Activated CD8-positive, alpha-beta memory T cell treated with anti-CD3 and anti-CD28 coated beads, Interleukin-2, amount 50 U/mL, for 24 hours (primary cell): ENCODE measurements at regions not wholly inside any gene's neighbourhood (a gene's known extent, or its start where the extent isn't known, plus 50 kb on each side); places are given as distances from the start of the nearest gene placed in this dataset.
"Not testable (repeated sequence)": the region's sequence is repeated elsewhere in the genome, so short reads cannot be mapped to it uniquely, and the experiment has no call there.

Experiments used
- DNase-seq: peaks from one replicate; pipeline ENCODE4 v3.0.0-alpha.2; 2020; ENCODE audit errors: extremely low read depth

DNA sequence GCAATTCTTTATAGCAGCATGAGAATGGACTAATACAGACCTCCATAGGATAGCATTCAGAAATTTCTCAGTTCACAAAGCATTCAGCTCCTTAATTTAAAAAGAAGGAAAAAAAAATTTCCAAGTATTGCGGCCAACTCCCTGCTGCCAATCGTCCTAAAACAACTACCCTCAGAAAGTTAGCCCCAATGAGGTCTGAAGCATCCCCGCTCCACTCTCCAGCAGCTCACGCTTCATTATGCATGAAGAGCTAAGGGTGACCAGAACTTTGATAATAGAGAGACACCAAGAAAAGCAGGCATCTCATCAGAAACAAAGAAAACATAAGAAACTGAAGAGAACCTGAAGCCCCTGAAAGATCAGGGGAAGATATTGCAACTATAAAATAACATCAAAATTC, 172.8 kb upstream of the NUDT4 start:
- DNase-seq, result no peak

DNA sequence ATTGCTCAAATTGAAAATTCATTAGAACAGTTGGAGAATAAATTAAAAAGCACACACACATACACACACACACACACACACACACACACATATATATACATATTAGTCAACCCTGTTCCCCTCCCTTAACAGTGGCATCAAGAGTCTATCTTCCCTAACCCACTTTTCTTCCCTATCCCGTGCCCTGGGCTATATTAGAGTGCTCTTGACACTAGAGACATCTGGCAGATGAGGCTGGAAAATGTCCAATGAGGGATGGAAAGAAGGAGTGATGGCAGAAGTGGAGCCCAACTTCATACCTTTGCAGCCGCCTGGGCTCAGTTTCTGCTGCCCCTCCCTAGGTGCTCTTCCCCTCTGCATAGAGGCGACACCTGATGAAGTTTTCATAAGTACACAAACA, 172.4 kb upstream of the NUDT4 start:
- DNase-seq, result no peak

DNA sequence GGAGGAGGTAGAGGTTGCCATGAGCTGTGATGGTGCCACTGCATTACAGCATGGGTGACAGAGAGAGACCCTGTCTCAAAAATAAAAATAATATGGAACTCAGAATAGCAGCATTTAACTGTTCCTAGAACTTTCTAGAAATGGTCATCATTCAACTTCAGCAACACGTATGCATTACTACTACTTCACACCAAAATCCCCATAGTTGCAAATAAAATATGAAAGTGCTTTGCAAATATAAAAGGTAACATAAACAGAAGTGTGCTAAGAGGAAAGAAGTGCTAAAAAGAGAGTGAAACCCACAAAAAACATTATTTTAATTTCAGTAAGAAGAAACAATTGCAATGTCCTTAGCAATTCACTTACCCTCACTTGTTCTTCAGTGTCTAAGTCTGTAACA, 169.7 kb upstream of the NUDT4 start:
- no peak for DNase-seq

DNA sequence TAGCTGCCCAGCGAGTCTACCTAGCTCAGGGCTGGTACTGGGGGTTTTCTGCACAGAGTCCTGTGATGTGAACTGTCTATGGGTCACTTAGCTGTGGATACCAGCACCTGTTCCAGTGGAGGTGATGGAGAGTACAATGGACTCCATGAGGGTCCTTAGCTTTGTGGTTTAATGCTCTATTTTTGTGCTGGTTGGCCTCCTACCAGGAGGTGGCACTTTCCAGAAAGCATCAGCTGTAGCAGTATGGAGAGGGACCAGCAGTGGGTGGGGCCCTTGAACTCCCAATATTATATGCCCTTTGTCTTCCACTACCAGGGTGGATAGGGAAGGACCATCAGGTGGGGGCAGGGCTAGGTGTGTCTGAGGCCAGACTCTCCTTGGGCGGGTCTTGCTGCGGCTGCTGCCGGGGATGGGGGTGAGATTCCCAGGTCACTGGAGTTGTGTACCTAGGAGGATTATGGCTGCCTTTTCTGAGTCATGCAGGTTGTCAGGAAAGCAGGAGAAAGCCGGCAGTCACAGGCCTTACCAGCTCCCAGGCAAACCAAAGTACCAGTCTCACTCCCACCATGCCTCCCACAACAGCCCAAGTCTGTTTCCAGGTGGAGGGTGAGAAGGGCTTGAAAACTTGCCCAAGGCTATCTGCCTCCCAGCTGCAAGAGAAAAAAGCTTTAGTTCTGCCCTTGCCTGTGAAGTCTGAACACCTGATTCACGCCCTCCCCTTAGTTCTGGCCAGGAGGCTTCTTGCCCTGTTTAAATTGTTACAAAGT, 163.0 kb upstream of the NUDT4 start:
- no peak for DNase-seq

DNA sequence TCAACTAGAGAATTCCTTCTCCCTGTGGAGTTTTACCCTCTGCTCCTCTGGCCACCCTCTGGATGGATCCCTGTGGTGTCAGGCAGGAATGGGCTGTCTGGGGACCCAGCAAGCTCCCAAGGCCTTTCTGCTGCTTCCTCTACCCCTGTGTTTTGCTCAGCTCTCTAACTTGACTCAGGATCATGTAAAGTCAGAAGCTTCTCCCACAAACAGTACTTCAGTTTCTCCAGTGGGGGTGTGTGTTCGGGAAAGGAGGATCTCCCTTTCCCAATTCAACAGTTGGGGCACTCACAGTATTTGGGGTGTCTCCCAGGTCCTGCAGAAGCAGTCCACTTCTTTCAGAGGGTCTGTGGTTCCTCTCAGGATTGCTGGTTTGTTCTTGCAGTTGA, 162.4 kb upstream of the NUDT4 start:
- no peak for DNase-seq

DNA sequence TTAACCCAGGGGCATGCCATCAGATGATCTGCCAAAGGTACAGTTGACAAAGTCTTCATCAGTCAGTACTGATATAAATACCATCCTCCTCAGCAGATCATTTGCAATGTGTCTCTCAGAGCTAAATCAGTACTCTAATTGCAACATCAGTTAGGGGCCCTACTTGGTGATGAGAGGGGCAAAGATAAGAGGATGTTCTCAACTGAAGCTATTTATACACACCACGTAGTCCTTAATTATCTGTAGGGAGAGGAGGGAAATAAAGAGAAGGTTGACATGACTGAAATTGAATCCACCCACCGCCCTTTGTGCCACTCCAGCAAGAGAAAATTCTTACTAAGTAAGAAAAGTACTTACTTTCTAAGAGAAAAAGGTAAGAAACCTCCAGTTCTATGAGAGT, 157.8 kb upstream of the NUDT4 start:
- no peak for DNase-seq

DNA sequence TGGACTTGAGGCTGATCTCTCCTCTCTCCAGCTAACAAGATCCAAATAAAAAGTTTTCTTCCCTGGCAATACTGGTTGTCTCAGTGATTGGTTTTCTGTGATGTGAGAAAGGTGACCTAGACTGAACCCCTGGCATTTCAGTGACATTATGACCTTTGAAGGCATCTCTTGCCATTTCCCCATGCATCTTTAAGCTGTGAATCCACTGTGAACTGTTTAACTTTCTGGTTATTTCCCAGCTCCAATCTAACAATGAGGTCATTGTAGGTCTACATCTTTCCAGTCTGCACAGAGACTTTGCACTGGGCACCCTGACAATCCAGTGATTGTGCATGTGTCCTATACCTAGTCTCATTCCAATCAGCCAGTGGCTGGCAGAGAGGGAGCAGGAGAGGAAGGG, 155.9 kb upstream of the NUDT4 start:
- DNase-seq, result no peak

DNA sequence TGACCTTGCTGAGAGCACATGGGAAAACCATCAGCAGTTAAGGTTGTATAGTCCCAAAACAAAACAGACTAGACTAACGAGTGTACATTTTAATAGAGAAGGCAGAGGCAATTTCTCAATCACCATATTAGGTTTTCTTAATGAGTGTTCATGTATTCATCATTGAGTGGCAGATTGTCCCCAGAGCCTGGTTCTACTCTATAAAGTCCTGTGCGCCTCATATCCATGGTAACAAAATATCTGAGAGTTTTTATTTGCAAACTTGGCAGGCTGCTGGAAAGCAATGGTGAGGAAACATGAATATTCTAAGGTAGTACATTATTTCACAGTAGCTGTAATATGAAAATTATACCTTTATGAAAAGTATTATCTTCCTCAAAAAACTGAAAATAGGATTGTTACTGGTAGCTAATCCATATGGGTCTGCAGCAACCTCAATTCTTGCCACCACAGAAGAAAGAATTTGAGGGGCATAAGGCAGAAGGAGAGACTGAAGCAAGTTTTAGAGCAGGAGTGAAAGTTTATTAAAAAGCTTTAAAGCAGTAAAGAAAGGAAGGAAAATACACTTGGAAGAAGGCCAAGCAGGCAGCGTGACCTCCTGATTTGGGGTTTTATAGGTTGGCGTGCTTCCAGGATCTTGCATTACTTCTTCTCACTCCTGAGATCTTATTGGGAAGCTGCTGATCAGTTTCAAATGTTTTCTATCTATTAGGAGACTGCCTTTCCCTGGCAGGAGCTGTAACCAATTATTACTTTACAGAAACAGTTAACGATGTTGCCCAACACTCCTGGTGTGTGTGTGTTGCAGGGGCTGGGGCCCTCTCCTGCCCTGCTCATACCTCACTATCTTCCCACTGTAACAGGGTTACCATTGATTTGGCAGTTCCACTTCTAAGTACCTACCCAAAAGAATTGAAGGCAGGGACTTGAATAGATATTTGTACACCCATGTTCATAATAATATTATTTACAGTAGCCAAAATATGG, 154.0 kb upstream of the NUDT4 start:
- no peak for DNase-seq

DNA sequence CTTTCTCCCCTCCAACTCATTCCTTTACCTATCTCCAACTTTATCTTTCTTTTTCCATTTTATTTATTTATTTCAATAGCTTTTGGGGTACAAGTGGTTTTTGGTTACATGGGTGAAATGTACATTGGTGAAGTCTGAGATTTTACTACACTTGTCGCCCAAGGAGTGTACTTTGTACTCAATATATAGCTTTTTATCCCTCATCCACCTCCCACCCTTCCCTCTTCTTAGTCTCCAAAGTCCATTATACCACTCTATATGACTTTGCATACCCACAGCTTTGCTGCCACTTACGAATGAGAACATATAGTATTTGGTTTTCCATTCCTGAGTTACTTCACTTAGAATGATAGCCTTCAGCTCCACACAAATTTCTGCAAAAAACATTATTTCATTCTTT, 152.6 kb upstream of the NUDT4 start:
- no peak for DNase-seq

DNA sequence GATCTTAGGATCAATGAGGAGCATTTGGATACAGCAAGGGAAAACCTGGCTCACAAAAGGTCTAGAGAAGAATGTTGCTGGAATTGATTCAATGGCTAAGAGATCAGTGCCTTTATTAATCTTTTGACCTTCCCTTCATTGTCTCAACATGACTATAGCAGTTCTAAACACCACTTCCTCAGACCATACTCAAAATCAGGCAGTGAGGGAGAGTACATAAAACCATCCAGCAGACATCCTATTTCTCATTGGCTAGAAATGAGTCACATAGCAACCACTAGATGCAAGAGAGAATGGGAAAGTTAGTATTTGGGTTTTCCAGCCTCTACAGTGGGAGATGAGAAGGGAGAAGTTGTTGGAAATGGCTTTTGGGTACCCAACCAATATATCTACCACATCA, 151.4 kb upstream of the NUDT4 start:
- DNase-seq, result no peak

DNA sequence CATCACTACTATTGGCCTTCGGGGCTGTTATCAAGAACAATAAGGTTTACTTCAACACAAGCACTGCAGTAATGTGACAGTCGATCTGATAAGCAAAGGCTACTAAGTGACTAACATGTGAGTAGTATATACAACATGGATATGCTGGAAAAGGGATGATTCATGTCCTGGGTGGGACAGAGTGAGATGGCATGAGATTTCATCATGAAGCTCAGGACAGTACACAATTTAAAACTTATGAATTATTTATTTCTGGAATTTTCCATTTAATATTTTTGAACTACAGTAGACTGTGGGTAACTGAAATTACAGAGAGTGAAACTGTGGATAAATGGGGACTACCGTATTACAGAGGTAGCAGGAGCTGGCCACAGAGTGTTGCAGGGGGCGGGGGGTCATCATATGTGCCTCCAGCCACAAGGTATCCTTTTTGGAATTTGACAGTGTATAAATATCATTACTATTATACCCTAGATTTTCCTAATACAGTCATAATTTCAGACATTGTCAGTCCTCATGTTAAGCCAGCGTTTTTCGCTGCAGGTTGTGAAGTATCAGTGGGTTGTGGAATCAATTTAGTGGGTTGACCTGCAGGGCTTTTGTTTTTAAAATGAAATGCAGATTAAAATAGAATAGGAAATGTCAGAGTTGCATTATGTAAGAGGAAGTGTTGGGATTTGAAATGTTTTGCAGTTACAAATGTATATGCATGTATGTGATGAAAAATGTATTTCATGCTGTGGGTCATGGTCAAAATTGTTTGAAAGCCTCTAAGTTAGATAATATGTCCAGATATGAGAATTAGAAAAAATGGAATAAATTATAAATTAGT, 148.0 kb upstream of the NUDT4 start:
- DNase-seq, result no peak

DNA sequence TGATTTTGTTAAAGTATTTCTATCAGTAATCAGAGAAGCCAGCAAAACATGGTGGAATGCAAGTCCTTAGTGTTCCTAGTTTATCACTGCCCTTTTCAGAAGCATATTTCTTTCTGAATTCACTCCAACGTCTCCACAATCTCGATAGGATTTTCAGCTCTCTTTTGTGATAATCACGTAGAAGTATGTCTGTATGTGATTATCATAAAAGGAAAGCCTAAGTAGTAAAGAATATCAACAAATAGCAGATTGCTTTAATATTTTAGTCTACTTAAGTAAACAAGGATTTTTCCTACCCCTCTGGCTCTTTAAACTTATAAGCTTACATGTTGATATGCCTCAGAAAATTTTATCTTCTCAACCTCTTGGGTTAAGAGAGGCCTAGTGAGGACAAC, 147.4 kb upstream of the NUDT4 start:
- DNase-seq, result no peak

DNA sequence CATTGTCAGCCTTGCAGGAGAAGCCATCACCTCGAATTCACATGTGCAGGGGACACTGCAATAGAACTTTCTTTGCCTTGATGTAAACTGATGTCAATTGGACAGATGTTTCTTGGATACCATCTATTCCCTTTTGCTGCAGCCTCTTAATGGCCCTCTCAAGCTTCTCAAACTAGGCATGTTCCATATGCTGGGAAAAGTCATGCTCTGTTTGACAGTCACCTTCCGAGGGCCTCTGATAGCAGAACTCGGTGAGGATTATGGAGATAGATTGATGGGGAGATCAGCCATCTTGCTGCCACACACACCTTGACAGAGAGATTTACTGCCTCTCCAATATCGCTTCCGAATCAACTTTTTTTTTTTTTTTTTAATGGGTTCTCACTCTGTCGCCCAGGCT, 145.8 kb upstream of the NUDT4 start:
- DNase-seq, result no peak

DNA sequence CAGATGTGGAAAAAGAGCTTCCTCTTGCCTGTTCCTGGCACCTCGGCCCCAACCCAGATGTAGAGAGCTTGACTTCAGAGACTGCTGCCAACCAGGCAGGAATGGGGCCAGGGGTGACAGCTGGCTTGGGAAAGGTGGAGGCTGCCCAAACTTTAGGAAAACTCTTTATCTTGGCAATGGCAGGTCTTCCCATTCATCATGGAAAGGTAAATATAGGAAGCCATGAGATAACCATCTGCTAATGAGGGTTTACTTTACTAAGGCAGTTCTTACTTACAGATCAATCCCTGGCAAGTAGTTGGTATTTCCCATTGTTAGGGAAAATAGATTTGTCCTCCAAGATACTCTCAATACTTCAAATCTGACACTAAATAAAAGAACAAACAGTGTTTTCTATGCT, 143.1 kb upstream of the NUDT4 start:
- DNase-seq, result no peak

DNA sequence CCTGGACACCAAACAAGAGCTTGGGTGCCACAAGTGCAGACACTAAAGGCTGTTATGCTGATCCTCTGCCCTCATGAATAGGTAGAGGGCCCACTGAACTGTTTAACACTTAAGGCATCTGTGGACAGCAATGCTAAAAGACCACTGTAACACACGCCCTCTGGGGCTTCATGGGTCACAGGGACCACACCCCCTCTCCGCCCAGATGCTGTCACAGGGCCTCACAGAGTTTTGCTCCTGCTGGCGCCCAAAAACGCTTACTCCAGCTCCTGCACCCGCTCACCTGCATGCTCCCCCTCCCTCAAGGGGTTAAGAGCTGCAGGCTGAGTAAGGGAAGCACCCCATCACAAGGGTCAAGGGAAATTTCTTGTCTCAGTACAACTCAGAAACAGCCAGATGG, 141.8 kb upstream of the NUDT4 start:
- DNase-seq, result no peak

DNA sequence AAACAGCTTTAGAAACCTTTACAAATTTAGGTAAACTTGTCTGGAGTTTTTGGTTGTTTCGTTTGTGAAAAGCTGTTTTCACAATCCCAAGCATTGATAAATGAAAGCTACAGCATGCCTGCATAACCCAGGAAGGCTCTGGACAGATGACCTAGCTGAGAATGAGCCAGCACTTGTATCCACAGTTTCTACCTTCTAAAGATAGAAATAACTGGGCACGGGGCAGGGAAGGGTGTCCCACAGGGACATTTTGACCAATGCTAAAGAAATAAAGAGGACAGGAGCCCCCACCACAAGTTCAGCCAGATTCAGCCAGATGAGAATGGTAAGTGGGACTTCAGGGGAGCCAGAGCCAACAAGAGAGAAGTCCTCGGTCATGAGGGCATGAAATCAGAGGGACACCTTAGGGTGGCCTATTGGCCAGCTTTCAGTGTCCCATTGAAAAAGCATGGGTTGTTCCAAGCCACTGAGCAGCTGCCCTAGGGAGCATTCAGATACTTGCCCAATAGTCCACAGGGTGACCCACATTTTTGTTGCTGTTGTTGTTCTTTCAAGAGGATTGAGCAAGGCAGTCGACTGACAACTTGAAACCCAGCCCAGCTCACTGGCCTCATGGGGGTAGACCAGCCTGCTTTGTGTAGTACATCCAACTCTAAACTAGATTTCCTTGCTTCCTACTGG, 140.3 kb upstream of the NUDT4 start:
- no peak for DNase-seq

DNA sequence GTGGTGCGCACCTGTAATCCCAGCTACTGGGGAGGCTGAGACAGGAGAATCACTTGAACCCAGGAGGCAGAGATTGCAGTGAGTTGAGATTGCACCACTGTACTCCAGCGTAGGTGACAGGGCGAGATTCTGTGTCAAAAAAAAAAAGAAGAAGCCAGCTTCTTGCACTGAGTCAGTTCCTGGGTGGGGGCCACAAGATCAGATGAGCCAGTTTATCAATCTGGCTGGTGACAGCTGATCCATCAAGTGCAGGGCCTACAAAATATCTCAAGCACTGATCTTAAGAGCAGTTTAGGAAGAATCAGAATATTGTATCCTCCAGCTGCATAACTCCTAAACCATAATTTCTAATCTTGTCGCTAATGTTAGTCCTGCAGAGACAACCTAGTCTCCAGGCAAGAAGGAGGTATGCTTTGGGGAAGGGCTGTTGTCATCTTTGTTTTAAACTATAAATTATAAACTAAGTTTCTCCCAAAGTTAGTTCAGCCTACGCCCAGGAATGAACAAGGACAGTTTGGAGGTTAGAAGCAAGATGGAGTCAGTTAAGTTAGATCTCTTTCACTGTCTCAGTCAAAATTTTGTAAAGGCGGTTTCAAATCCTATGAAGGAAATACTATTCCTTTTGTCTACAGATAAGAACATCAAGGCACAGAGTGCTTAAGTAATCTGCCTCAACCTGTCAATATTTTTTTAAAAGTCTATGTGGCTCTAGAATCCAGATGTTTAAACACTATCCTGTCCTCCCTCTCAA, 139.0 kb upstream of the NUDT4 start:
- not testable (repeated sequence) for DNase-seq

DNA sequence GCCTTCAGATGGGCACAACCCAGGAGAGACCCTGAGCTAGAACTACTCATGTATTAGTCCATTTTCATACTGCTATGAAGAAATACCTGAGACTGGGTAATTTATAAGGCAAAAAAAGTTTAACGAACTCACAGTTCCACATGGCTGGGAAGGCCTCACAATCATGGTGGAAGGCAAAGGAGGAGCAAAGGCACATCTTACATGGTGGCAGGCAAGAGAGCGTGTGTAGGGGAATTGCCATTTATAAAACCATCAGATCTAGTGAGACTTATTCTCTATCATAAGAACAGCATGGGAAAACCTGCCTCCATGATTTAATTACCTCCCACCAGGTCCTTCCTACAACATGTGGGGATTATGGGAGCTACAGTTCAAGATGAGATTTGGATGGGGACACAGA, 137.9 kb upstream of the NUDT4 start:
- DNase-seq, result not testable (repeated sequence)

DNA sequence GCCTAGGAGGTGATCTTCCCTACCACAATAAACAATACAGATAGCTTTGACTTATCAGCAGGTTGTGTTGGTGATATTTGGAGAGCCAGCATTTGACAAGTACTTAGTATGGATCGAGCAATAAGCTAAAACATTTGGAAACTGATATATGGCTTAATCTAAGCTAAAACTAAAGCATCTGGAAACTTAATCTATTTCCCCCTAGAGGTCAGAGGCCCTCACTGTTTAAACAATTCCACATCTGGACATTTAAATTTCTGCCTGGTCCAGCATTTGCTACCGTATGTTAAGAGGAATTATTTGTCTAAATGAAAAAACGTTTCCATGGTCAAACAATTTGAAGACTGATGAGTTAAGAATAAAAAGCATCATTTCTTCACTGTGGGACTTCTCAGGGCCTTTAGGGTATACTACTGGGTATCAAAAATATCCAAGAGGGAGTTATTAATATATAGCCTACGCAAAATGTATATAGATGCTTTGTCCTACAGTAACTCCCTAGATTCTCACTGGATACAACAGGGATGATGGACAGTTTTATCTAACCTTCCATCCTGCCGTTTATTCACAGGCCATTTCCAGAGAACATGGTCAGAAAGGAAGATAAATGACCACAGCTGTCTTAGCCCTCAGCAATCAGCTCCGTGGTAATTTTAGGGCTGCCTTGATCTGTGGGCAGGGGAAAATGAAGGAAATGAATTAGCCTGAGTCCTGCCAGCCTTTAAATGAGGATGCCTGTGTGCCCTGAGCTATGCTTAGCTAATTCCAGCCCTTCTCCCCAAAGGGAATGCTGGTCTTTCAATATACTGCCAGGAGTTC, 135.4 kb upstream of the NUDT4 start:
- no peak for DNase-seq

DNA sequence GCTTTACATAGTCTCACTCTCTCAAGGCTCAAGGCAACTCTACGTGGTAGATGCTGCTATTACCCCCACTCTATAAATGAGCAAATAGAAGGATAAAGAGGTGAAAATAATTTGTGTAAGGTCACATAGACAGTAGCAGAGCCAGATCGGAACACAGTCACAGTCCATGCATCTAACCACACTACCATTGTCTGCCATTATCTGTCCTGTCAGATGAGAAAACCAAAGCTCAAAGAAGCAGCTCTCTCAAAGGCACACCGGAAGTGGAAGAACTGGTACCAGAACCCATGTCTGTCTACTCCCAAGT, 134.4 kb upstream of the NUDT4 start:
- DNase-seq, result no peak
